GM23338 (cell line): ENCODE measurements at regions not wholly inside any gene's neighbourhood (a gene's known extent, or its start where the extent isn't known, plus 50 kb on each side); places are given as distances from the start of the nearest gene placed in this dataset.

Experiments used
- CTCF ChIP-seq, 2 experiments: fragments of 200-600 bp in 1 of 2; sonication (generic) in 1 of 2; conservative IDR thresholded peaks; 2 replicates each; pipeline versions ENCODE4 v1.5.1 to v1.6.1; 2016 to 2017; ENCODE audit warnings: antibody characterized with exemption in 2 of 2, low read depth in 2 of 2, mild to moderate bottlenecking in 2 of 2, moderate library complexity in 1 of 2
- POLR2AphosphoS5 ChIP-seq: IDR thresholded peaks from 2 replicates; pipeline ENCODE4 v1.6.1; 2016; ENCODE audit warnings: antibody characterized with exemption, low read depth

- TF ChIP-seq CTCF (conservative IDR thresholded peaks at IDR 0.05; ENCODE audit: low read depth in 2 of 2), result no peak
- no peak for TF ChIP-seq POLR2AphosphoS5
These were observed 615.6 kb downstream of the DACH1 start for GRCh38 chr13:71251292-71251951.
